Upper lobe of left lung (tissue), 6 donors: ENCODE measurements at regions not wholly inside any gene's neighbourhood (a gene's known extent, or its start where the extent isn't known, plus 50 kb on each side); places are given as distances from the start of the nearest gene placed in this dataset.
"Not testable (repeated sequence)": the region's sequence is repeated elsewhere in the genome, so short reads cannot be mapped to it uniquely, and the experiment has no call there.

Experiments used
- ATAC-seq, 2 donors: fragments of 200-7000 bp; cut with Tn5 transposase; one replicate each; pipeline ENCODE4 v1.9.1; 2022; ENCODE audit warnings: mild to moderate bottlenecking in 2 of 2, moderate library complexity in 2 of 2; ENCODE audit not compliant: low FRiP score in 2 of 2
- DNase-seq, 2 donors: peaks; one replicate each; pipeline ENCODE4 v3.0.0-alpha.2; 2019 to 2020
- H3K27ac ChIP-seq, 4 donors: fragments of 200-600 bp; sonication (generic); one replicate each; pipeline ENCODE4 v1.5.1; 2016 to 2019
- H3K27me3 ChIP-seq, 4 donors: fragments of 200-600 bp; sonication (generic); one replicate each; pipeline ENCODE4 v1.5.1; 2017 to 2019
- H3K36me3 ChIP-seq, 4 donors: fragments of 200-600 bp; sonication (generic); one replicate each; pipeline ENCODE4 v1.5.1; 2016 to 2019
- H3K4me1 ChIP-seq, 4 donors: fragments of 200-600 bp; sonication (generic); one replicate each; pipeline ENCODE4 v1.5.1; 2018 to 2019
- H3K4me3 ChIP-seq, 4 donors: fragments of 200-600 bp; sonication (generic); one replicate each; pipeline ENCODE4 v1.5.1; 2017 to 2019; ENCODE audit warnings: mild to moderate bottlenecking in 2 of 4, moderate library complexity in 1 of 4
- H3K9me3 ChIP-seq, 4 donors: fragments of 200-600 bp; sonication (generic); one replicate each; pipeline ENCODE4 v1.5.1; 2018 to 2019
- CTCF ChIP-seq, 6 experiments: fragments of 450-650 bp in 4 of 6; fragments of 200-600 bp in 2 of 6; sonication (generic) in 2 of 6; IDR thresholded peaks; one replicate each; pipeline ENCODE4 v1.5.1; 2016 to 2019; ENCODE audit warnings: antibody characterized with exemption in 6 of 6
- EP300 ChIP-seq, 4 donors: sonication (generic); formaldehyde crosslinking; IDR thresholded peaks; one replicate each; pipeline ENCODE4 v1.5.1; 2017; ENCODE audit warnings: antibody characterized with exemption in 4 of 4, control low read depth in 2 of 4
- POLR2A ChIP-seq, 4 donors: fragments of 450-650 bp; IDR thresholded peaks; one replicate each; pipeline ENCODE4 v1.5.1; 2016 to 2017; ENCODE audit warnings: antibody characterized with exemption in 4 of 4, mild to moderate bottlenecking in 2 of 4
- POLR2AphosphoS5 ChIP-seq, 2 donors: sonication (generic); formaldehyde crosslinking; IDR thresholded peaks; one replicate each; pipeline ENCODE4 v1.5.1; 2017; ENCODE audit warnings: antibody characterized with exemption in 2 of 2
- WGBS, 2 donors: methylation state at CpG; one replicate each; pipeline ENCODE4 v1.1.5; 2017 to 2018; 5-methylcytosine and 5-hydroxymethylcytosine counted together
- donor health status: DM: no; HTN: no; CAD: no; lungs with moderate emphysema.
- donor health status: DM: no; HTN: yes; CAD: no; lungs with severe emphysema.

DNA sequence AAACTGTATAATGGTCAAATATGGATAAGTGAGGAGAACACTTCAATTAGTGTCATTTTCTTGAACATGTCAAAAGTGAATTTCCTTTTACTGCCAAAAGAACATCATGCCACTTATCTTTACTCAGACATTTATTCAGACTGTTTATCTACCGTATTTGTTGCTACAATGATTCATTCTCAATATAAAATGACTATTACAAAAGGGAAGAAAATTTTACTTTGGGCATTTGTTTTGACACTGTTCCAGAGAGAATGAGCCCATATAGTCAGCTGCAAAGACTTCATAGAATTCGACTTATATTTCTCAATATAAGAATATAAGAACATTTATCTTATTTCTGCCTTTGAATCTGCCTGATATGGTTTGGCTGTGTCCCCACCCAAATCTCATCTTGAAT, 1699.1 kb downstream of the BRINP3 start:
- Histone ChIP-seq H3K36me3 (no peaks in the 10 kb centered on the region), H3K27ac (no peak overlapping the region), H3K9me3 (no peaks in the 10 kb centered on the region), H3K27me3 (no peaks in the 10 kb centered on the region), H3K4me3 (no peak overlapping the region), H3K4me1 (no peaks in the 10 kb centered on the region)
- ATAC-seq (no peak), DNase-seq (no peak)
- WGBS, 2 donors = 25 to 27% methylated on average over 2 of the region's 2 CpGs
- TF ChIP-seq CTCF (IDR thresholded peaks at IDR 0.05) (no peak), EP300 (IDR thresholded peaks at IDR 0.05) (no peak), POLR2AphosphoS5 (IDR thresholded peaks at IDR 0.05) (no peak), POLR2A (IDR thresholded peaks at IDR 0.05) (no peak)

GRCh38 chr1:188782220-188782841, 1695.3 kb downstream of the BRINP3 start:
- ATAC-seq = peak; percentile 35 to 69
- no peaks in the 10 kb centered on the region for H3K4me1 ChIP-seq
- TF ChIP-seq EP300 (IDR thresholded peaks at IDR 0.05) (no peak), POLR2AphosphoS5 (IDR thresholded peaks at IDR 0.05) (no peak), CTCF (IDR thresholded peaks at IDR 0.05) (peak in 4 of 6 experiments; percentile 17 to 30 (median 26)), POLR2A (IDR thresholded peaks at IDR 0.05) (no peak)
- DNase-seq = no peak
- H3K4me3 ChIP-seq = no peak overlapping the region
- H3K9me3 ChIP-seq = no peaks in the 10 kb centered on the region
- no peak overlapping the region for H3K27ac ChIP-seq
- no peaks in the 10 kb centered on the region for H3K27me3 ChIP-seq
- no peaks in the 10 kb centered on the region for H3K36me3 ChIP-seq
- 50 to 52% methylated on average over 6 of the region's 6 CpGs for WGBS, 2 donors

- DNase-seq (no peak), ATAC-seq (no peak)
- Histone ChIP-seq H3K4me1 (no peaks in the 10 kb centered on the region), H3K27me3 (no peaks in the 10 kb centered on the region), H3K27ac (no peak overlapping the region), H3K36me3 (no peaks in the 10 kb centered on the region), H3K4me3 (no peak overlapping the region), H3K9me3 (no peaks in the 10 kb centered on the region)
- no peak for TF ChIP-seq EP300 (IDR thresholded peaks at IDR 0.05)
- no peak for TF ChIP-seq POLR2A (IDR thresholded peaks at IDR 0.05)
- TF ChIP-seq CTCF (IDR thresholded peaks at IDR 0.05) = no peak
- TF ChIP-seq POLR2AphosphoS5 (IDR thresholded peaks at IDR 0.05) = no peak
Observed at GRCh38 chr1:188794969-188795368, 1682.7 kb downstream of the BRINP3 start.

GRCh38 chr1:188812153-188812552, 1665.5 kb downstream of the BRINP3 start:
- not testable (repeated sequence) for ATAC-seq, DNase-seq, H3K4me3 ChIP-seq, H3K27ac ChIP-seq, H3K36me3 ChIP-seq, H3K27me3 ChIP-seq, H3K9me3 ChIP-seq, H3K4me1 ChIP-seq
- 79 to 84% methylated on average over 2 of the region's 2 CpGs for WGBS, 2 donors

GRCh38 chr1:188812836-188813573, 1664.7 kb downstream of the BRINP3 start:
- H3K36me3 ChIP-seq, H3K4me1 ChIP-seq, H3K27me3 ChIP-seq, H3K9me3 ChIP-seq, ATAC-seq, H3K27ac ChIP-seq, H3K4me3 ChIP-seq: not testable (repeated sequence)
- WGBS, 2 donors = 96 to 97% methylated on average over 8 to 31 of the region's 39 CpGs
- peak in 1 of 2 donors; percentile 77 for DNase-seq

DNA sequence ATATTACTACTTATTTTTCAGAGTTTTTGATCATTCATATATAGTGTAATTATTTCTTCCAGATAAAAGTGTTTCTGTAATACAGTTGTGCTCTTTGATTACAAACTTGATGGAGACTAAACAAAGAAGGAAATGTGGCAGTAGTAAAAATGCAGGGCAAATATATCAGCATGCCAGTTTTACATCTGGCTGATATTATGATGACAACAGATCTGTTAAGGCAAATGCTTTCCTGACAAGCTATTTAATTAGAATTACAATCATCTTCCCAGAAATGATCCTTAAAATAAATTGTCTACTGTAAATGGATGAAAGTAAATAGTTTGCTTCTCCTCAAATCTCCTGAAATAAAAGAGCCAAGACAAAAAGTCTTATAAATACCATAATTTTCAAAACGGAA, 1659.8 kb downstream of the BRINP3 start:
- Histone ChIP-seq H3K4me1 (no peaks in the 10 kb centered on the region), H3K36me3 (no peaks in the 10 kb centered on the region), H3K4me3 (no peak overlapping the region), H3K27me3 (no peaks in the 10 kb centered on the region), H3K9me3 (no peaks in the 10 kb centered on the region), H3K27ac (no peak overlapping the region)
- TF ChIP-seq CTCF (IDR thresholded peaks at IDR 0.05) = no peak
- no peak for TF ChIP-seq POLR2A (IDR thresholded peaks at IDR 0.05)
- no peak for TF ChIP-seq EP300 (IDR thresholded peaks at IDR 0.05)
- no peak for TF ChIP-seq POLR2AphosphoS5 (IDR thresholded peaks at IDR 0.05)
- ATAC-seq (no peak), DNase-seq (no peak)
- WGBS, 2 donors = 34 to 60% methylated on average over 1 of the region's 1 CpG
